ENCODE measurements at regions not wholly inside any gene's neighbourhood (a gene's known extent, or its start where the extent isn't known, plus 50 kb on each side); places are given as distances from the start of the nearest gene placed in this dataset.

- no peak for TF ChIP-seq BACH2 (CRISPR knock-in tag; IDR thresholded peaks at IDR 0.05; ENCODE audit: borderline replicate concordance)
- no peak for TF ChIP-seq TCF4 (CRISPR knock-in tag; IDR thresholded peaks at IDR 0.05; ENCODE audit: borderline replicate concordance)
- TF ChIP-seq ZFP3 (CRISPR knock-in tag; IDR thresholded peaks at IDR 0.05): no peak
- TF ChIP-seq PATZ1 (CRISPR knock-in tag; IDR thresholded peaks at IDR 0.05; ENCODE audit: borderline replicate concordance): no peak
- TF ChIP-seq TSHZ2 (CRISPR knock-in tag; IDR thresholded peaks at IDR 0.05): no peak
- no peak for TF ChIP-seq CSDC2 (CRISPR knock-in tag; IDR thresholded peaks at IDR 0.05)
- TF ChIP-seq PPARA (CRISPR knock-in tag; IDR thresholded peaks at IDR 0.05; ENCODE audit: borderline replicate concordance): no peak
- TF ChIP-seq CSRNP3 (CRISPR knock-in tag; IDR thresholded peaks at IDR 0.05): no peak
- no peak for TF ChIP-seq ZNF70 (CRISPR knock-in tag; IDR thresholded peaks at IDR 0.05)
- TF ChIP-seq GLIS3 (CRISPR knock-in tag; IDR thresholded peaks at IDR 0.05): no peak
- TF ChIP-seq ZNF565 (CRISPR knock-in tag; conservative IDR thresholded peaks at IDR 0.05; ENCODE audit: low read depth): no peak
- no peak for TF ChIP-seq CREB5 (CRISPR knock-in tag; IDR thresholded peaks at IDR 0.05; ENCODE audit: low read depth)
- TF ChIP-seq RARB (CRISPR knock-in tag; IDR thresholded peaks at IDR 0.05): no peak
- no peak for TF ChIP-seq ISL1 (CRISPR knock-in tag; IDR thresholded peaks at IDR 0.05)
- TF ChIP-seq ZNF8 (CRISPR knock-in tag; IDR thresholded peaks at IDR 0.05): no peak
- TF ChIP-seq SNAI2 (CRISPR knock-in tag; IDR thresholded peaks at IDR 0.05): no peak
- TF ChIP-seq ESRRG (CRISPR knock-in tag; IDR thresholded peaks at IDR 0.05): no peak
- ATAC-seq: no peak
Measured at GRCh38 chr3:75171630-75172230, 492.4 kb upstream of the FRG2C start.

- no peak for ATAC-seq
- TF ChIP-seq ISL1 (CRISPR knock-in tag; IDR thresholded peaks at IDR 0.05) (no peak), BACH2 (CRISPR knock-in tag; IDR thresholded peaks at IDR 0.05; ENCODE audit: borderline replicate concordance) (no peak), ZC3H10 (CRISPR knock-in tag; IDR thresholded peaks at IDR 0.05) (no peak), OSR1 (CRISPR knock-in tag; IDR thresholded peaks at IDR 0.05) (no peak), RARB (CRISPR knock-in tag; IDR thresholded peaks at IDR 0.05) (no peak), TOX (CRISPR knock-in tag; IDR thresholded peaks at IDR 0.05; ENCODE audit: borderline replicate concordance) (no peak), CSRNP3 (CRISPR knock-in tag; IDR thresholded peaks at IDR 0.05) (no peak), PPARA (CRISPR knock-in tag; IDR thresholded peaks at IDR 0.05; ENCODE audit: borderline replicate concordance) (no peak), CSDC2 (CRISPR knock-in tag; IDR thresholded peaks at IDR 0.05) (no peak)
Measured at GRCh38 chr3:75176937-75177336, 487.2 kb upstream of the FRG2C start.

- no peak for ATAC-seq
- no peak for TF ChIP-seq TCF4 (CRISPR knock-in tag; IDR thresholded peaks at IDR 0.05; ENCODE audit: borderline replicate concordance)
- no peak for TF ChIP-seq ZNF8 (CRISPR knock-in tag; IDR thresholded peaks at IDR 0.05)
- TF ChIP-seq TOX (CRISPR knock-in tag; IDR thresholded peaks at IDR 0.05; ENCODE audit: borderline replicate concordance): no peak
- no peak for TF ChIP-seq ESRRG (CRISPR knock-in tag; IDR thresholded peaks at IDR 0.05)
- no peak for TF ChIP-seq ZFP3 (CRISPR knock-in tag; IDR thresholded peaks at IDR 0.05)
- TF ChIP-seq CREB5 (CRISPR knock-in tag; IDR thresholded peaks at IDR 0.05; ENCODE audit: low read depth): no peak
- TF ChIP-seq CSDC2 (CRISPR knock-in tag; IDR thresholded peaks at IDR 0.05): no peak
- no peak for TF ChIP-seq ZNF70 (CRISPR knock-in tag; IDR thresholded peaks at IDR 0.05)
- TF ChIP-seq ARNTL (CRISPR knock-in tag; IDR thresholded peaks at IDR 0.05; ENCODE audit: borderline replicate concordance, low read depth): no peak
- no peak for TF ChIP-seq PPARA (CRISPR knock-in tag; IDR thresholded peaks at IDR 0.05; ENCODE audit: borderline replicate concordance)
- no peak for TF ChIP-seq ZNF565 (CRISPR knock-in tag; conservative IDR thresholded peaks at IDR 0.05; ENCODE audit: low read depth)
- TF ChIP-seq PATZ1 (CRISPR knock-in tag; IDR thresholded peaks at IDR 0.05; ENCODE audit: borderline replicate concordance): no peak
- no peak for TF ChIP-seq OSR1 (CRISPR knock-in tag; IDR thresholded peaks at IDR 0.05)
- no peak for TF ChIP-seq GLIS3 (CRISPR knock-in tag; IDR thresholded peaks at IDR 0.05)
Measured at GRCh38 chr3:75180235-75180944, 483.7 kb upstream of the FRG2C start.

All from SK-N-SH treated with all-trans-retinoic acid at 6 μM for 48 hours (cell line).